Dermis microvascular lymphatic vessel endothelial cell (primary cell): ENCODE measurements at regions not wholly inside any gene's neighbourhood (a gene's known extent, or its start where the extent isn't known, plus 50 kb on each side); places are given as distances from the start of the nearest gene placed in this dataset.

Experiments
- DNase-seq, 2 donors: peaks; one replicate each; pipeline versions ENCODE4 v3.0.0 to v3.0.0-alpha.2; 2010; ENCODE audit warnings: low read depth in 2 of 2

DNA sequence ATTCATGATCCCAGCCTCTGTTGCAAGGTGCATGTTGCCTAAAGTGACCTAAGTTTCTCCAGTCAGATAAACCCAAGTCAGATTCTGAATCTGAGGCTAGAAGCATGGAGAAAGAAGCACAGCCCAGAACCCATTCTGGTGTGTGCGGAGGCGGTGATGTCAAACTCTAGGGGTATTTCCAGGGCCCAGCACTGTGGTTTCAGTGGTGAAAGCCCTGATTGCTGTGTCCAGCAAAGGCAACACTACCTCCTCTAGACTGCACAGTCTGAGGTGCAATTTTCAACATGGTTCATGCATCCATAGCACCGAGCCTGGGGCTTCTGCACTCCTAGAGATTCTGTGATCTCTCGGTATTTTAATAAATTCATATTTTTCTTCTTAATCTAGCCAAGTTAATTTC lies 264.8 kb upstream of the KLHL29 start:
- DNase-seq = no peak

- DNase-seq = no peak
Observed at GRCh38 chr2:23121968-23122648, 262.9 kb upstream of the KLHL29 start.

DNA sequence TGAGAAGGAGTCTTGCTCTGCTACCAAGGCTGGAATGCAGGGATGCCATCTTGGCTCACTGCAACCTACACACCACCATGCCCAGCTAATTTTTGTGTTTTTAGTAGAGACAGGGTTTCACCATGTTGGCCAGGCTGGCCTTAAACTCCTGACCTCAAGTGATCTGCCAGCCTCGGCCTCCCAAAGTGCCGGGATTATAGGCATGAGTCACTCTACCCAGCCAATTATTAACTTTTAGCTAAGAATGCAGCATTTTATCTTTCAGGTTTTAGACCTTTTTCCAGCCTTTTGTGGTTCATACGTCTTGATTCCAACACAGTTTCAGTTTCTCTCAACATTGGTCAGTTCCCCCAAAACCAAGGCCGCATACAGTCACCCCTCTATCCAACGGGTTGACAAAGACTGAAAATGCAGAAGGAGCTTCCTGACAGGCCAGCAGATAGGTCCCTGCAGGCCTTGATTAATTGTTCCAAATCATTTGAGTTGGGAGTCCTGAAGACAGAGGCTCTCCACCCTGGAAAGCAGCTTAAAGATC lies 262.2 kb upstream of the KLHL29 start:
- no peak for DNase-seq

DNA sequence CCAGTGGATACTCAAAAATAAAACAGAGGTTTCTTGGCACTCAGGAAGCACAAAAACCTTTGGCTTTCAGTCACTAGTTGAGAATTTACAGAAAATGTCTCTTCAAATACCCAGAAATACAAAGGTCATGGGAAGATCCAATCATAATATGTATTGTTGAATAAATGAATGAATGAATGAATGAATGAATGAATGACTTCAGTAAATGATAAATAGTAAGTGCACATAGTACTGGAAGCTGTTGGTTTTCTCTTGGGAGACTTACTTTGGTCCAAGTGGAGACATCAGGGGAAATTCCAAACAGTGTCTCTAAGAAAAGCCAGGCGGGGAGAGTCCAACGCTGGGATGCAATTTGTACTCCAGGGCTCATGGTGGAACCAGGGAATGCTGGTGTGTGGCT lies 261.3 kb upstream of the KLHL29 start:
- DNase-seq = no peak

DNA sequence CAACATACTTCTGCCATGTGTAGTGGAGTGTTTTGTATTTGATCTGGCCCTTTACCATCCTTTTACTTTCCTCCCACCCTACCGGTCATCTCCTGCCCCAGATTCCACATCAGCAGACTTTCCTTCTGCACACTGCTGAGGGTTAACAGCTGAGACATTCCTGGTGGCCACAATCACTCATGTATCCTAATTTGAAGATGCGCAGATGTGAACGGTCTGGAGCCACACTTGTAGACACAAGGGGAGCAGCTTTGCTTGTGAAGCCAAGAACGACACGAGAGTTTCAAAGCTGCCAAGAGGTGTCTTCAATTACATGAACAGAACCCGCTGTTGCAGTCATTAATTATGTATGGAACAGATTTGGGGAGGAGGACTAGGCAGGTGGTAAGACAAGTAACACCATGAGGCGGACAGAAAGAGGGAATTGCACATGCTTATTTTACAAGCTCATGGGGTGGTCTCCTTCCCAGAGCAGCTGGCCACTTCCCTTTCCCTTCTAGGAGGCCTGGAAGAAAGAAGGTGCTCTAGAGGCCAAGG lies 260.7 kb upstream of the KLHL29 start:
- no peak for DNase-seq

DNA sequence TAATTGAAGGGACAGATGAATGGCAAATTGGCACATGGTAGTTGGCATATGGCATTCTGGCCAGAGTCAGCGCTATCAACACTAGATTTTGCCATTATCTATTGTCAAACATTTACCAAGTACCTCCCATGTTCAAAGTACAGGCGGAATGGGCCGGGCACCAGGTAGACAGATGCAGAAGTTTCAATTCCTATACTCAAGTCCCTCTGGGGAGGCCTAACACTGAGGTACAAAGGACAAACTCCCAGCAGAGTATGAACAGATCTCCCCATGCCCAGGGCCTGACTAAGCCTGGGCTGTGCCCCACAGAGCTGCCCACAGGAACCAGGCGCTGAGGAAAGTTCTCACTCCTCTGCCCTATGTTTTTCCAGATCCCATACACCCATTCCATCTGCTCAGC lies 257.5 kb upstream of the KLHL29 start:
- DNase-seq = no peak

- DNase-seq = no peak
Observed at GRCh38 chr2:23128684-23129292, 256.2 kb upstream of the KLHL29 start.

DNA sequence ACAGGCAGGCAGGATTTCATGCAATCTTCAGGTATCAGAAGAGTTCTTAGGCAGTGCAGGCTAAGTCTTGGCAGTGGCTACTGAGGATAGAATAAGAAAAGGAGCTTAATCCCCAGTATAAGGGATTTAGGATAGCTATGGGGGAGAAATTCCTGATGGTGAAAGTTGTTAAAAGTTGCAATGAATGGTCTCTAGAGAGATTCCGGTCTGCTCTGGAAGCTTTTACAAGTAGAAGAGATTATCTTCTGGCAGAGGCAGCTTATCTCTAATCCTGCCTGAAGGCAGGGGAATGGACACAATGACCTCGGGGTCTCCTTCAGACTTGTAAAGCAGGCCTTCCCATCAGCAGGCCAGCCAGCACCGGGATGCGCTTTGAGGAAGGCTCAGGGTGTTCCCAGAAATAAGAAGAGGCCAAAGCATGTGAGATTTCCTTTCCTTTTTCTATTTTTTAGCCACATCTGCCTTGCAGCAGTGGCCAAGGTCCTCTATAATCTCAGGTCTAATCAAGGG lies 253.9 kb upstream of the KLHL29 start:
- DNase-seq = no peak

GRCh38 chr2:23132000-23132399 lies 253.0 kb upstream of the KLHL29 start:
- no peak for DNase-seq

DNA sequence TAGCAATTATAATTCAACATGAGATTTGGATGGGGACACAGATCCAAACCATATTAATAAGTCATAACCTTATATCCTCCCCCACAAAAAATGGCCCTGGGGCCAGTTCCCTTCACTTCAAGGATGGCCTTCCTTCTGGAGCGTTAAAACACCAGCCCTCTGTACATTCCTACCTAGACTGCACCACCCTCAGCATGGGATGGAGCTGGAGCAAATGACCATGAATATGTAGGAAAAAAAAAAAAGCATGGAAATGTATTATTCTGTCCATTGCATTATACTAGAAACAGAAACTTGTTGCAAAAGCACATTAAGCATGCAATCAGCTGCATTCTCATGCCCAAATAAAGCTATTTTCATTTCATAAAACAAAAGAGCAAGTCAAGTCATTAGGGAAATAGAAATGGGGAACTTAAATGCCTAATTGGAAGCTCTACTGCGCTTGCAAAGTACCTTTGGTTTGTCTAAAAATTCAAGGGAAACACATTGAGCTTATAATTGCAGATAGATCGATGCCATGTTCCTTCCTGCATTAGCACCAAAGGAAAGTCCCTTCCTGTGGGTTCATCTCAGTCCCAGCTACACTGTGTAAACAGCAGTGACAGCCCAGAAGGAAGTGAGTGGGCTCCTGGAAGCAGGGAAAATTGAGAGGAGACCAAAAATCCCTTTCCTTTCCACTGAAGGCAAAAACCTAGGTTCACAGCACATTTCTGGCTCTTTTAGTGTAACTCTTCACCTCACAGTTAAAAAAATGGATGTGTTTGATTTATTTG lies 252.0 kb upstream of the KLHL29 start:
- DNase-seq = no peak

DNA sequence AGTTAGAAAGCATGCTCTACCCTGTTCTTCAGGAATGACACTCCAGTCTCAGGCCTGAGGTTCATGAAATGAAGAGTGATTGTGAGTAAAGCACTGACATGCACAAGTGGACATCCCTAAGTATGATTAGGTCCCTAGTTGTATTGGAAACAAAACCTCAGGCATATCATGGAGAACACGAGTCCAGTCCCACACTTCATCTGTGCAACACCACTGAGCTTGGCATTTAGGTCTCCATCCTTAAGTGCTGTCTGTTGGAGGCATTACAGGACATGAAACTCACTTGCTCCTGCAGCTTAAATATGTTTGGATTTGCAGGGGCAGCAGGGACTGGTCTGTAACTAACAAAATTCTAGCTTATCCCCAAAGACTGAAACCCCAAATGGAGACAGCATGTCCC lies 250.3 kb upstream of the KLHL29 start:
- no peak for DNase-seq

GRCh38 chr2:23135481-23136100 lies 249.4 kb upstream of the KLHL29 start:
- no peak for DNase-seq

GRCh38 chr2:23137166-23137565 lies 247.8 kb upstream of the KLHL29 start:
- DNase-seq = no peak

DNA sequence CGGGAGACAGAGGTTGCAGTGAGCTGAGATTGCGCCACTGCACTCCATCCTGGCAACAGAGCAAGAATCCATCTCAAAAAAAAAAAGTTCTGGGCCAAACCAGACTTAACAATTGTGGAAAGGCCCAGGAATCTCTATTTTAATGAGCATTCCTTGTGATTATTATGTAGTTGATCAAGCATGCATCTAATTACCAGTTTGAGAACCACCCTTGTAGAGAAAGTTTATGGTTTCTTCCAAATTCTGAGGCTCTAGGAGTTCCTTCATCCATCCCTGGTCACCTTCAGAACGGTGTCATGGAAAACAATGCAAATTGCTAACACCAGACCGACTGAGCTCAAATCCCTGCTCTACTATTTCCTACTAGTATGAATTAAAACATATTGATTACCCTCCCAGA lies 246.3 kb upstream of the KLHL29 start:
- no peak for DNase-seq

DNA sequence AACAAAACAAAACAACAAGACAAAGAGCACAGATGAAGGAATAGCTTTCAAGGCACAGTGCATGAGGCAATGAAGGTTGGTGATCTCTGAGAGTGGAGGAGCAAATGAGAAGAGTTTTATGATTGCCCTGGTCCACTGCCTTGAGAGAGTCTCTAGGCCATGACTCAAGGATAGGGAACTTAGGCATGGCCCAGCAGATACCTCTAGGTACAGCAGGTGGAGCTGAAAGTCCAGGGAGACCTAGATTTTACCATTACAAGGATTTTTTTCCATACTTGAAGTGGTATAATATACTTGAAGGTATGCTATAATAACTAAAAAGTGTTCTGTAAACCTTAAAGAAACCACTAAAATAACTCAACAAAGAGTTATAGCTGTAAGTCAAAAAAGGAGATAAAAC lies 239.5 kb upstream of the KLHL29 start:
- DNase-seq = no peak

DNA sequence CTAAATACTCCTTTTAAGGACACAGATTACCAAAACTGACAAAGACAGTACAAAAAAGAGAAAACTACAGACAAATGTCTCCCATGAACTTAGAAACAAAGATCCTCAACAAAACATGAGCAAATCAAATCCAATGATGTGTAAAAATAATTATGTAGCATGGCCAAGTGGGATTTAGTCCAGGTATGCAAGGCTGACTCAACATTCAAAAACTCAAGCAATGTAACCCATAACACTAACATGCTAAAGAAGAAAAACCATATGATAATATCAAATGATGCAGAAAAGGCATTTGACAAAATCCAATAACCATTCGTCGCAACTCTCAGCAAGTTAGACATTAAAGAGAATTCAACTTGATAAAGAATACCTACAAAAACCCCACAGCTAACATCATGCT lies 239.0 kb upstream of the KLHL29 start:
- no peak for DNase-seq

- DNase-seq = no peak
Observed at GRCh38 chr2:23148342-23148741, 236.6 kb upstream of the KLHL29 start.

- no peak for DNase-seq
Observed at GRCh38 chr2:23149777-23150176, 235.2 kb upstream of the KLHL29 start.

DNA sequence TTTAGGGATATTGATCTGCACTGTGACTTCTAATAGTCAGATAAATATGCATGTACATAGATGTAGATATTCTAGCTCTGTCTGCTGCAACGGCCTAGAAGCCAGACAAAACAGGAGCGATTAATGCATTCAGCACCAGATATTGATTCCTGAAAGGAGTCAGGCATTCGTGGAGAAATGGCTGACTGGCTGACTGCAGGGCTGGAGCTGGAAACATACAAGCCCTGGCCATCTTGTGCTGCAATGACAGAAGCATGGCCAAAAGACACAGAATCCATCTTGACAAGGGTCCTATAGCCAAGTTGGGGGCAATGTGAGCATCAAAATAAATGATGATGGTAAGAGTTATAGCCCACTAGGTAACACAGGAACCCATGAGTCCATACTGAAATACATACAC lies 231.5 kb upstream of the KLHL29 start:
- DNase-seq = no peak

GRCh38 chr2:23155022-23155421 lies 230.0 kb upstream of the KLHL29 start:
- no peak for DNase-seq

- no peak for DNase-seq
Observed at GRCh38 chr2:23157812-23158211, 227.2 kb upstream of the KLHL29 start.

DNA sequence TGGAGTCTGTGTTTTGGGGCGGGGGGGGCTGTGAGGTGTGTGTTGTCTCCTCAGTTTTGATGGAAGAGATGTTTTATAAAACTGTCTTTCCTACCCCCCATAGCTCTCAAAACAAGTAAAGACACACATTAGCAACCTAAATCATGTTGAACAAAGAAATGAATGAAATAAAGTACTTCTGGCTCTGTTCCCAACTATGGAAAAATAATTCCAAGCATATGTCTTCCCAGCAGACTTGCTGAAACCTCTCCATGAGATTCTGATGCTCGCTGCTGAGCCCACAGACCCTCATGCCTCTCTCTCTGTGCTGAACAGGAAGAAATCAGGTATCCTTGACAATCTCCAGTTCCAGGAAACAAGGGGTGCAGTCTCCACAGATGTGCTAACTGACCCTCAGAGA lies 226.7 kb upstream of the KLHL29 start:
- DNase-seq = no peak
